ENCODE measurements at regions not wholly inside any gene's neighbourhood (a gene's known extent, or its start where the extent isn't known, plus 50 kb on each side); places are given as distances from the start of the nearest gene placed in this dataset.

DNA sequence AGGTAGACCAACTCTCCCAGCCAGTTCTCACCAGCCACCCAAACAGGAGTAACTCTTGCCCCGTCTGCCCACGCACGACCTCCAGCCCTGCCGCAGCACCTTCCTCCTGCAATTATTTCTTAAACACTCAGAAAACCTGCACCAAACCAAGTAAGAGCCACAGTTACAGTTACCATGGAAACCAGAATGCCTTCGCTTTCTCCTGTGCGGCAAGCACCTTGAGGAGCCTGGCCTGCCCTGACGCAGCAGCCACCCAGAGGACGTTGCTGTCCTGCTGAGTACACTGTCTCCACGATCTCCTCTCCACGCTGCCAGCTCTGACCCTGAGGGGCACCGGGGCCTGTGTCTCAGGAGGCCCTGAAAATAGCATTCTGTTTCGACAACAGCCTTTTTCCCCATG lies 94.3 kb upstream of the SMIM21 start:
- DNase-seq (ENCODE audit: low spot score): no peak
- TF ChIP-seq, protein P1, sequence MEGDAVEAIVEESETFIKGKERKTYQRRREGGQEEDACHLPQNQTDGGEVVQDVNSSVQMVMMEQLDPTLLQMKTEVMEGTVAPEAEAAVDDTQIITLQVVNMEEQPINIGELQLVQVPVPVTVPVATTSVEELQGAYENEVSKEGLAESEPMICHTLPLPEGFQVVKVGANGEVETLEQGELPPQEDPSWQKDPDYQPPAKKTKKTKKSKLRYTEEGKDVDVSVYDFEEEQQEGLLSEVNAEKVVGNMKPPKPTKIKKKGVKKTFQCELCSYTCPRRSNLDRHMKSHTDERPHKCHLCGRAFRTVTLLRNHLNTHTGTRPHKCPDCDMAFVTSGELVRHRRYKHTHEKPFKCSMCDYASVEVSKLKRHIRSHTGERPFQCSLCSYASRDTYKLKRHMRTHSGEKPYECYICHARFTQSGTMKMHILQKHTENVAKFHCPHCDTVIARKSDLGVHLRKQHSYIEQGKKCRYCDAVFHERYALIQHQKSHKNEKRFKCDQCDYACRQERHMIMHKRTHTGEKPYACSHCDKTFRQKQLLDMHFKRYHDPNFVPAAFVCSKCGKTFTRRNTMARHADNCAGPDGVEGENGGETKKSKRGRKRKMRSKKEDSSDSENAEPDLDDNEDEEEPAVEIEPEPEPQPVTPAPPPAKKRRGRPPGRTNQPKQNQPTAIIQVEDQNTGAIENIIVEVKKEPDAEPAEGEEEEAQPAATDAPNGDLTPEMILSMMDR (IDR thresholded peaks at IDR 0.05; ENCODE audit: extremely low read depth, missing control alignments): no peak

DNA sequence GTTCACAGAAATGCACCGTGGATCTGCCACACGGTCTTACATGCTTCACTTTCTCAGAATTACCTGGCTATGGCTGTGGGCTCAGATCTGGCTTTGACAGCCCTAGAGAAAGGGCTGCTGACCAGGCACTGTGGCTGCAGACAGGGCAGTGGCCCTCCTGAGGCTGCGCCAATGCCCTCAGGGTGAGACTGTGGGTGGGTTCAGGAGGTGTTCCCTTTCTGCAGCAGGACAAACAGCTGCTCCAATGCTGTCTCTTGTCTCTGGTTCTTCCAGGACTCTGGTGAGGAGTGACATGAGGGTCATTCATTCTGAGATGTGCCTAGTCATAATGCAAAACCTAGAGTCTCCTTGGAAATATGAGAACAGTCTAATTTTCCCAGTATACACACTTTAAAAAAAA lies 90.5 kb upstream of the SMIM21 start:
- TF ChIP-seq, protein P1 (IDR thresholded peaks at IDR 0.05; ENCODE audit: extremely low read depth, missing control alignments): no peak
- no peak for DNase-seq (ENCODE audit: low spot score)

GRCh38 chr18:75517286-75517685 lies 89.8 kb upstream of the SMIM21 start:
- TF ChIP-seq, protein P1 (IDR thresholded peaks at IDR 0.05; ENCODE audit: extremely low read depth, missing control alignments): no peak
- no peak for DNase-seq (ENCODE audit: low spot score)

DNA sequence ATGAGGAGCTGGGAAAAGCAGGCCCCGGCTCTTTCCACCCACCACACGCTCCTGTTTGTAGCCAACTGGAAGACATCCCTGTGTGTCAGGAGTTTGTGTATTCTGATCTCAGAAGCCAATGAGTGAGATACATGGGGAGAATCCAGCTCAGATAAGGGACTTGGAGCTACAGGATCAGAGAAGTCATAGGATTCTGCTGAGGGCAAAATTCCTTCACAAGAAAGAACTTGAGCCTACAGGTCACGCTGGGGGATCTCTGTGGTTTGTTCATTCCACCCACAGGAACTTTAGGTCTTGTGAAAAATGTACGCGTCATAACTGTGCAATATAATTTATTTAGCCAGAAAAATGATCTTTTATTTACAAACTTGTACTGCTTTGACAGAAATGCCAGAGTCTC lies 80.1 kb upstream of the SMIM21 start:
- no peak for DNase-seq (ENCODE audit: low spot score)
- TF ChIP-seq, protein P1 (IDR thresholded peaks at IDR 0.05; ENCODE audit: extremely low read depth, missing control alignments): no peak

DNA sequence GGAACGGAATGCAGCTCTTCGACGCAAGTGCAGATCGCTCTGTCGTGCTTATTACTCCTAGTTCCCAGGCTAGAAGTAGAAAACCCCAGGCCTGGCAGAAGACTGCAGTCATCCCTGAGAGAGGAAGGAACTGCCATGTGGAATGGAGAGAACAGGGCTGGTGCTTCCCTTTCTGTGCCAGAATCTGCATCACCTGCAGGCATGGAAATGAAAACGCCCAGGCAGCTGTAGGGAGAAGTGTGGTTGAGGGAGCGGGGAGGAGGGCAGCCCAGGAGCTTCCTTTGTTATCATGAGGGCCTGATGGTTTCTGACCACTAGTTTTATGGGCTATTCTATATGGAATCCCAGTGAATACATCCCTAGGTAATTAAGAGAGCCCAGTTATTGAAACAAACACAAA lies 79.4 kb upstream of the SMIM21 start:
- no peak for DNase-seq (ENCODE audit: low spot score)
- TF ChIP-seq, protein P1 (IDR thresholded peaks at IDR 0.05; ENCODE audit: extremely low read depth, missing control alignments): no peak

DNA sequence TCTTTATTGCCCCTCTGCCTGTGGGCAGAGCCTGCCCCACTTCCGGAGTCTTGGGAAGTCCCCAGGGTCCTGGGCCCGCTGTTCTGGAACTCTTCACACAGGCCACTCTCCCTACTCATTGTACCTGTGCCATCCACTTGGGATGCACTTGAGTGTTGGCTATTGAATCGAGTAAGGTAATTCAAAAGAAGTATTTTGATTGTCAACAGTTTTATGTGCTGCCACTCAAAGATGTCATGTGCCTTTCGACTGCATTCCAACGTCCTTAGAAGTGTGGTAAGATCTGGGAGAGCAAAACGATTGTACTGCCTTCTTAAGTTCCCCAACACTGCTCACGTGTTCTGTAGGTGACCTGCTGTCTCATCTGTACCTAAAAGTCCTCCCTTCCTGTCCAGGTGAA lies 77.0 kb upstream of the SMIM21 start:
- no peak for DNase-seq (ENCODE audit: low spot score)
- TF ChIP-seq, protein P1 (IDR thresholded peaks at IDR 0.05; ENCODE audit: extremely low read depth, missing control alignments): no peak

GRCh38 chr18:75503615-75504014 lies 76.1 kb upstream of the SMIM21 start:
- TF ChIP-seq, protein P1 (IDR thresholded peaks at IDR 0.05; ENCODE audit: extremely low read depth, missing control alignments): no peak
- DNase-seq (ENCODE audit: low spot score): no peak

All from GM20000 (cell line).